Muscle layer of duodenum (tissue), 2 donors: ENCODE measurements at regions not wholly inside any gene's neighbourhood (a gene's known extent, or its start where the extent isn't known, plus 50 kb on each side); places are given as distances from the start of the nearest gene placed in this dataset.
"Not testable (repeated sequence)": the region's sequence is repeated elsewhere in the genome, so short reads cannot be mapped to it uniquely, and the experiment has no call there.

Experiments
- H3K27ac ChIP-seq: one replicate; pipeline ENCODE4 v1.7.0; 2013; ENCODE audit warnings: mild to moderate bottlenecking, low read length
- H3K27me3 ChIP-seq: one replicate; pipeline ENCODE4 v1.7.0; 2013; ENCODE audit warnings: low read depth, mild to moderate bottlenecking, control low read depth, low read length
- H3K36me3 ChIP-seq, 2 donors: one replicate each; pipeline ENCODE4 v1.7.0; 2013; ENCODE audit warnings: low read length in 2 of 2, control low read depth in 1 of 2, mild to moderate bottlenecking in 1 of 2; ENCODE audit not compliant: insufficient read depth in 2 of 2, control insufficient read depth in 1 of 2
- H3K4me1 ChIP-seq, 2 donors: one replicate each; pipeline ENCODE4 v1.7.0; 2013; ENCODE audit warnings: low read length in 2 of 2, mild to moderate bottlenecking in 2 of 2, control low read depth in 1 of 2, moderate library complexity in 1 of 2; ENCODE audit not compliant: insufficient read depth in 2 of 2, control insufficient read depth in 1 of 2
- H3K4me3 ChIP-seq, 2 donors: one replicate each; pipeline ENCODE4 v1.7.0; 2013; ENCODE audit warnings: low read length in 2 of 2, low read depth in 1 of 2, mild to moderate bottlenecking in 1 of 2
- H3K9me3 ChIP-seq, 2 donors: one replicate each; pipeline ENCODE4 v1.7.0; 2013; ENCODE audit warnings: low read length in 2 of 2, control low read depth in 1 of 2, mild to moderate bottlenecking in 1 of 2; ENCODE audit not compliant: control insufficient read depth in 1 of 2
- donor health status: healthy.

DNA sequence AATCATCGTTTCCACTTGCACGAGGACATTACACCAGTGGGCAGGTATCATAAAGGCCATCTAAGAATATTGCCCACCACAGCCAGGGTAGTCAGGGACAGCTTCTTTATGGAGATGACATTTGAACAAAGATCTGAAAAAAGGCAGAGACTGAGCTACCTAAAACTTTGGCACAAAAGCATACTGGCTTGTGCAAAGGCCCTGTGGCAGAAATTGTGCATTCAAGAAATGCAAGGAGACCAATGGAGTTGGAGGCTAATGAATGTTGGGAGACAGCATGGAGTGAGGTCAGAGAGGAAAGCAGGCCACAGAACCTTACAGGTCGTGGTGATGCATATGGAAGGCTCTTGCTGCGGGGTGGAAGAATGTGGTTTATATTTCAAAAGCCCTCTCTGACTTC, 578.5 kb downstream of the BNC2 start:
- Histone ChIP-seq H3K4me1 (no peaks in the 10 kb centered on the region), H3K9me3 (no peaks in the 10 kb centered on the region), H3K36me3 (no peaks in the 10 kb centered on the region), H3K27me3 (no peaks in the 10 kb centered on the region), H3K4me3 (no peak overlapping the region), H3K27ac (no peak overlapping the region)

- no peaks in the 10 kb centered on the region for H3K9me3 ChIP-seq
- no peaks in the 10 kb centered on the region for H3K27me3 ChIP-seq
- no peaks in the 10 kb centered on the region for H3K36me3 ChIP-seq
- H3K4me1 ChIP-seq = no peaks in the 10 kb centered on the region
- no peak overlapping the region for H3K4me3 ChIP-seq
- no peak overlapping the region for H3K27ac ChIP-seq
Observed at GRCh38 chr9:16293610-16294009, 576.9 kb downstream of the BNC2 start.

- Histone ChIP-seq H3K27me3 (no peaks in the 10 kb centered on the region), H3K4me1 (no peaks in the 10 kb centered on the region), H3K27ac (no peak overlapping the region), H3K4me3 (no peak overlapping the region), H3K36me3 (no peaks in the 10 kb centered on the region), H3K9me3 (no peaks in the 10 kb centered on the region)
Observed at GRCh38 chr9:16294133-16294770, 576.2 kb downstream of the BNC2 start.

DNA sequence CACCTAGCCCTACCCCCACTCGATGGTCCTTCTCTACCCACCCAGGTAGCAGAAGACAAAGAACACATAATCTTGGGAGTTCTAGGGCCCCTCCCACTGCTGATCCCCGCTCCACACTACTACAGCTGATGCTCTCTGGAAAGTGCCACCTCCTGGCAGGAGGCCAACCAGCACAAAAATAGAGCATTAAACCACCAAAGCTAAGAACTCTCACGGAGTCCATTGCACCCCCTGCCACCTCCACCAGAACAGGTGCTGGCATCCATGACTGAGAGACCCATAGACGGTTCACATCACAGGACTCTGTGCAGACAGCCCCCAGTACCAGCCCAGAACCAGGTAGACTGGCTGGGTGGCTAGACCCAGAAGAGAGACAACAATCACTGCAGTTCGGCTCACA, 575.5 kb downstream of the BNC2 start:
- not testable (repeated sequence) for H3K27me3 ChIP-seq, H3K4me1 ChIP-seq, H3K36me3 ChIP-seq, H3K9me3 ChIP-seq, H3K27ac ChIP-seq, H3K4me3 ChIP-seq

- not testable (repeated sequence) for H3K4me1 ChIP-seq, H3K27ac ChIP-seq, H3K4me3 ChIP-seq, H3K27me3 ChIP-seq, H3K36me3 ChIP-seq, H3K9me3 ChIP-seq
Observed at GRCh38 chr9:16299368-16299767, 571.1 kb downstream of the BNC2 start.

DNA sequence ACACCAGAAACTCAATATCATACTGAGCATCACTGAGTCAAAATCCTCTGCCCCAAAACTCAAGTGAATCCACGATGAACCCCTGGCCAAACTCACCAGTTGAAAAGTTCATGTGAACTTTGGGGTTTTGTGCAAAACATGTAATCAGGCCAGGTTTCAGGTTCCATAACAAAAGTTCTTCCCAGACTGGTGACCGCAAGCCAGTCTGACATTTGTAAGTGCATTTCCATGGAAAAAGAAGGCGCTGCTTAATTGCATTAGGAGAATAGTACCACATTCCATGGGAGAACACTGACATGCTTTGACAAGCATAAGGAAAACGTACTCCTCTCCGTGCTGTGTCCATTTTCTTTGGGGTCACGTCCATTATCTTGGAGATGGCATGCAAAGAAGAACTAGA, 567.0 kb downstream of the BNC2 start:
- Histone ChIP-seq H3K36me3 (no peaks in the 10 kb centered on the region), H3K9me3 (no peaks in the 10 kb centered on the region), H3K4me1 (no peaks in the 10 kb centered on the region), H3K4me3 (no peak overlapping the region), H3K27me3 (no peaks in the 10 kb centered on the region), H3K27ac (no peak overlapping the region)

DNA sequence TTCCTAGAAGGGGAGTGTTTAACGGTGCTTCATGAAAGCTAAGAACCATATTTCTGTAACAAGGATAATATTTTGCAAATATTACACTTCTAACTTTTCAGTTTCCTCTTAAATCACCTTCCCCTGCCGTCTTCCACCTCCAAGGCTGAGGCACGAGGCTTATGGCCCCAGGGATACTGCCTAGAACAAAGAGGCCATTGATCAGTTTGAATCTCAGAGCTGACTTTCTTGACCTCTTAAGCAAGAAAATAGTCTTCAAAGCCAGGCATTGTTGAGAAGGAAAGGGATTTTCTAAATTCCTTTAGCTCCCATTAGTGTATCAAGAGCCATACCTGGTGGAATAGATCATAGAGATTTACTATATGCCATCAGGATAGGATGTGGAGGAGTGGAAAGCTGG, 566.2 kb downstream of the BNC2 start:
- no peak overlapping the region for H3K4me3 ChIP-seq
- H3K27me3 ChIP-seq = no peaks in the 10 kb centered on the region
- no peaks in the 10 kb centered on the region for H3K36me3 ChIP-seq
- H3K9me3 ChIP-seq = no peaks in the 10 kb centered on the region
- H3K4me1 ChIP-seq = no peaks in the 10 kb centered on the region
- H3K27ac ChIP-seq = no peak overlapping the region

GRCh38 chr9:16306586-16306985, 563.9 kb downstream of the BNC2 start:
- Histone ChIP-seq H3K9me3 (no peaks in the 10 kb centered on the region), H3K4me1 (peaks cover 0 to 5% of the 10 kb centered on the region in 2 donors), H3K36me3 (no peaks in the 10 kb centered on the region), H3K27me3 (no peaks in the 10 kb centered on the region), H3K27ac (no peak overlapping the region), H3K4me3 (no peak overlapping the region)

DNA sequence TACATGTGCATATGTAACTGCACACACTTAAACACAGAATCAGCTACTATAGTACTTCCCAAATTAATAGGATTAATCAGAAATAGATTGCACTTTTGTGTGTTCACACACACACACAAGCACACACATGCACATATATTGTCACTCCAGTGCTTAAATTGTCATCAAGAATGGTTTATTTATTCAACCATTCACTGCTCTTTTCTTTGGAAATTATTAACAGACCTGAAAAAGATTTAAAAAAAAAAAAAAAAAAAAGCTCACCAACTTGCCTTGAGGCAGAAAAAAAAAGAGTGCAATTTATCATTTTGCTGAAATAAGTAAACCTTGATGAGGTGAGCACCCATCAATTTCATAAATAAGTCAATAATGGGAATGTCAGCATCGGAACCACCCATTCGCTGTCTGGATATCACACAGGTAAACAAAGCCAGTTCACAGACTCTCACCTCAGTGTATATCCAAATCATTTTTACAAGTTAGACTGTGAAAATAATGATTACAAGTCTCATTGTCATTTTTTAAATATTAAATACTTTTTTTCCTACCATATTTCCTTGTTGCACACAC, 562.8 kb downstream of the BNC2 start:
- Histone ChIP-seq H3K27me3 (no peaks in the 10 kb centered on the region), H3K4me3 (no peak overlapping the region), H3K36me3 (no peaks in the 10 kb centered on the region), H3K9me3 (no peaks in the 10 kb centered on the region), H3K4me1 (peaks cover 0 to 5% of the 10 kb centered on the region in 2 donors), H3K27ac (no peak overlapping the region)

- Histone ChIP-seq H3K4me3 (no peak overlapping the region), H3K9me3 (no peaks in the 10 kb centered on the region), H3K4me1 (peaks cover 0 to 5% of the 10 kb centered on the region in 2 donors)
Observed at GRCh38 chr9:16308645-16309044, 561.8 kb downstream of the BNC2 start.

GRCh38 chr9:16309082-16309468, 561.4 kb downstream of the BNC2 start:
- H3K27ac ChIP-seq = no peak overlapping the region
- no peaks in the 10 kb centered on the region for H3K27me3 ChIP-seq
- H3K36me3 ChIP-seq = no peaks in the 10 kb centered on the region
- no peak overlapping the region for H3K4me3 ChIP-seq
- H3K4me1 ChIP-seq = peaks cover 0 to 5% of the 10 kb centered on the region in 2 donors
- H3K9me3 ChIP-seq = no peaks in the 10 kb centered on the region

More at GRCh38 chr9:16308645-16309044, 561.8 kb downstream of the BNC2 start:
- no peaks in the 10 kb centered on the region for H3K27me3 ChIP-seq
- H3K36me3 ChIP-seq = no peaks in the 10 kb centered on the region
- no peak overlapping the region for H3K27ac ChIP-seq
